DND-41 (cell line): ENCODE measurements at regions not wholly inside any gene's neighbourhood (a gene's known extent, or its start where the extent isn't known, plus 50 kb on each side); places are given as distances from the start of the nearest gene placed in this dataset.

ENCODE experiments used
- ATAC-seq: fragments of 200-7000 bp; cut with Tn5 transposase; 3 replicates; pipeline ENCODE4 v1.9.1; 2021; ENCODE audit warnings: low read depth; ENCODE audit not compliant: insufficient read depth
- DNase-seq: peaks from one replicate; pipeline ENCODE4 v3.0.0-alpha.2; 2020
- H2AFZ ChIP-seq: 2 replicates; pipeline ENCODE4 v1.6.0; 2012; ENCODE audit warnings: low read depth, low read length
- H3K27ac ChIP-seq: 2 replicates; pipeline ENCODE4 v1.5.1; 2012; ENCODE audit warnings: low read length, inconsistent platforms
- H3K27me3 ChIP-seq: fragments of 200-600 bp; sonication (generic); 2 replicates; pipeline ENCODE4 v1.6.0; 2012; ENCODE audit warnings: low read length, mild to moderate bottlenecking, inconsistent platforms; ENCODE audit not compliant: insufficient read depth, poor library complexity
- H3K36me3 ChIP-seq: 2 replicates; pipeline ENCODE4 v1.5.1; 2012; ENCODE audit warnings: low read length, inconsistent platforms; ENCODE audit not compliant: insufficient read depth
- H3K4me1 ChIP-seq: 2 replicates; pipeline ENCODE4 v1.5.1; 2012; ENCODE audit warnings: mild to moderate bottlenecking, low read length; ENCODE audit not compliant: insufficient read depth
- H3K4me2 ChIP-seq: 2 replicates; pipeline ENCODE4 v1.6.0; 2012; ENCODE audit warnings: mild to moderate bottlenecking, moderate library complexity, low read length, inconsistent platforms; ENCODE audit not compliant: insufficient read depth
- H3K4me3 ChIP-seq, 2 experiments: fragments of 200-600 bp in 1 of 2; shearing (Covaris generic) in 1 of 2; 2 replicates each; pipeline ENCODE4 v1.5.1; 2012 to 2016; ENCODE audit warnings: inconsistent platforms in 2 of 2, low read length in 2 of 2, mild to moderate bottlenecking in 2 of 2, low read depth in 1 of 2, moderate library complexity in 1 of 2
- H3K79me2 ChIP-seq: 2 replicates; pipeline ENCODE4 v1.6.0; 2012; ENCODE audit warnings: low read length, inconsistent platforms; ENCODE audit not compliant: insufficient read depth
- H3K9ac ChIP-seq: 2 replicates; pipeline ENCODE4 v1.6.0; 2012; ENCODE audit warnings: low read depth, mild to moderate bottlenecking, inconsistent platforms, low read length, moderate library complexity
- H3K9me3 ChIP-seq: 2 replicates; pipeline ENCODE4 v1.5.1; 2012; ENCODE audit warnings: low read length, moderate library complexity, mild to moderate bottlenecking, inconsistent platforms; ENCODE audit not compliant: insufficient read depth, severe bottlenecking
- H4K20me1 ChIP-seq: 2 replicates; pipeline ENCODE4 v1.6.0; 2012; ENCODE audit warnings: low read length; ENCODE audit not compliant: insufficient read depth
- CTCF ChIP-seq: IDR thresholded peaks from 2 replicates; pipeline ENCODE4 v1.5.1; 2012; ENCODE audit warnings: borderline replicate concordance, low read length, moderate library complexity, mild to moderate bottlenecking; ENCODE audit not compliant: poor library complexity, severe bottlenecking; ENCODE audit errors: extremely low read depth
- EZH2 ChIP-seq: IDR thresholded peaks from 3 replicates; pipeline ENCODE4 v1.6.1; 2012; ENCODE audit warnings: borderline replicate concordance, low read depth, mild to moderate bottlenecking, moderate library complexity, low read length, inconsistent platforms; ENCODE audit not compliant: severe bottlenecking

DNA sequence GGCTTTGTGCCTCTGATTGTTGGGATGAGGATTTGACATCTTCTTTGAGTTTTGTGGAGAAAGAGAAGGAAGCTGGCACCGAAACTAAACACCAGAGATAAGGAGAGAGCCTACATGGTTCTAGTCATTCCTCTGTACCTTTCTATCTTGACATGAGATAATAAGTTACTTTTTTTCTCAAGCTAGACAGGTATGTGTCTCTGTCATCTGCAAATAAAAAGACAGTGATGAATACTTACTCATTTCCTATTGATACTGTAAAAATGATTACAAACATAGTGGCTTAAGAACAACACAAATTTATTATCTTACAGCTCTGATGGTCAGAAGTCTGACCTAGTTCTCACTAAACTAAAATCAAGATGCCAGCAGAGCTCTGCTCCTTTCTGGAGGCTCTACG lies 1391.2 kb downstream of the STIM2 start:
- Histone ChIP-seq H4K20me1 (no peaks in the 10 kb centered on the region), H3K79me2 (no peaks in the 10 kb centered on the region), H3K9me3 (no peaks in the 10 kb centered on the region), H3K4me2 (no peak overlapping the region), H3K4me3 (no peak overlapping the region), H3K4me1 (no peaks in the 10 kb centered on the region), H3K36me3 (no peaks in the 10 kb centered on the region), H3K27me3 (no peaks in the 10 kb centered on the region), H3K27ac (no peak overlapping the region), H3K9ac (no peak overlapping the region), H2AFZ (no peak overlapping the region)
- ATAC-seq (no peak), DNase-seq (no peak)
- TF ChIP-seq CTCF (no peak), EZH2 (no peak)

DNA sequence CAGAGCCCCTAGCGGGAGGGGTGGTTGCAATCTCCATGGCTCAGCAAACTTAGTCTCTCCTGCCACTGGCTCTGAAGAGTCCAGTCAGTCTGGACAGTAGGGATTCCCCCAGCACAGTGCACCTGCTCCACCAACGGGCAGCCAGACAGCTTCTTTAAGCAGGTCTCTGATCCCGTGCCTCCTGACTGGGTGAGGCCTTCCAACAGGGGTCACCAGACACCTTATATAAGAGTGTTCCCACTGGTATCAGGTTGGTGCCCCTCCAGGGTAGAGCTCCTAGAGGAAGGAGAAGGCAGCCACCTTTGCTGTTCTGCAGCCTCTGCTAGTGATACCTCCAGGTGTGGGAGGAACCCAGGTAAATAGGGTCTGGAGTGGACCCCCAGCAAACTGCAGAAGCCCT lies 1393.4 kb downstream of the STIM2 start:
- DNase-seq = no peak
- no peaks in the 10 kb centered on the region for H3K36me3 ChIP-seq
- H2AFZ ChIP-seq = no peak overlapping the region
- H3K27ac ChIP-seq = no peak overlapping the region
- no peaks in the 10 kb centered on the region for H3K9me3 ChIP-seq
- no peak overlapping the region for H3K4me2 ChIP-seq
- H3K4me3 ChIP-seq = no peak overlapping the region
- no peaks in the 10 kb centered on the region for H3K4me1 ChIP-seq
- no peak for TF ChIP-seq CTCF
- no peak for TF ChIP-seq EZH2
- no peak for ATAC-seq
- H3K9ac ChIP-seq = no peak overlapping the region
- H4K20me1 ChIP-seq = no peaks in the 10 kb centered on the region
- H3K27me3 ChIP-seq = no peaks in the 10 kb centered on the region
- H3K79me2 ChIP-seq = no peaks in the 10 kb centered on the region

DNA sequence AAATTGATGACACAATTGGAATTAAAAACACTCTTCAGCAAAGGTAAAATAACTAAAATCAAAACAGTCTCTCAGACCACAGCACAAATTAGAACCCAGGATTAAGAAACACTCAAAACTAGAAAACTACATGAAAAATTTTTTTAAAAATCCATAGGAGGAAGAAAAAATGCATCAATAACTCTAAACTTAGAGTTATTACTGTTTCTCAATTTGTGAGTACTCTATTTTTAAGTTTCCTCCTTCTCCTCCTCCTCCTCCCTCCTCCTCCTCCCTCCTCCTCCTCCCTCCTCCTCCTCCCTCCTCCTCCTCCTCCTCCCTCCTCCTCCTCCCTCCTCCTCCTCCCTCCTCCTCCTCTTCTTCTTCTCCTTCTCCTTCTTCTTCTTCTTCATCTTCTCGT lies 1395.7 kb downstream of the STIM2 start:
- Histone ChIP-seq H3K4me3 (no peak overlapping the region), H3K4me2 (no peak overlapping the region), H3K9ac (no peak overlapping the region), H3K36me3 (no peaks in the 10 kb centered on the region), H3K79me2 (no peaks in the 10 kb centered on the region), H4K20me1 (no peaks in the 10 kb centered on the region), H3K9me3 (no peaks in the 10 kb centered on the region), H3K27me3 (no peaks in the 10 kb centered on the region), H3K4me1 (no peaks in the 10 kb centered on the region), H3K27ac (no peak overlapping the region), H2AFZ (no peak overlapping the region)
- TF ChIP-seq EZH2 (no peak), CTCF (no peak)
- ATAC-seq (no peak), DNase-seq (no peak)

GRCh38 chr4:28259951-28260350 lies 1399.3 kb downstream of the STIM2 start:
- no peak overlapping the region for H3K27ac ChIP-seq
- no peaks in the 10 kb centered on the region for H3K4me1 ChIP-seq
- no peak overlapping the region for H3K4me3 ChIP-seq
- no peaks in the 10 kb centered on the region for H3K79me2 ChIP-seq
- DNase-seq (no peak), ATAC-seq (no peak)
- H3K27me3 ChIP-seq = no peaks in the 10 kb centered on the region
- no peaks in the 10 kb centered on the region for H3K36me3 ChIP-seq
- no peak overlapping the region for H2AFZ ChIP-seq
- no peak overlapping the region for H3K4me2 ChIP-seq
- H4K20me1 ChIP-seq = no peaks in the 10 kb centered on the region
- no peak overlapping the region for H3K9ac ChIP-seq
- H3K9me3 ChIP-seq = no peaks in the 10 kb centered on the region
- TF ChIP-seq EZH2 (no peak), CTCF (no peak)
